Motor neuron (in vitro differentiated cells): ENCODE measurements at regions not wholly inside any gene's neighbourhood (a gene's known extent, or its start where the extent isn't known, plus 50 kb on each side); places are given as distances from the start of the nearest gene placed in this dataset.
"Not testable (repeated sequence)": the region's sequence is repeated elsewhere in the genome, so short reads cannot be mapped to it uniquely, and the experiment has no call there.

ENCODE experiments used
- ATAC-seq, 8 experiments: fragments of 200-7000 bp; cut with Tn5 transposase; replicated peaks in 6 of 8; 2 replicates each; pipeline ENCODE4 v1.8.0; 2021; ENCODE audit warnings: mild to moderate bottlenecking in 8 of 8, moderate library complexity in 8 of 8
- H3K27ac ChIP-seq, 2 donors: fragments of 250-450 bp; sonication (Bioruptor Pico); 2 replicates each; pipeline ENCODE4 v1.9.0; 2021; ENCODE audit warnings: antibody characterized with exemption in 2 of 2, mild to moderate bottlenecking in 2 of 2, moderate library complexity in 1 of 2
- H3K4me1 ChIP-seq, 2 donors: fragments of 250-450 bp; sonication (Bioruptor Pico); replicated peaks in 1 of 2; 2 replicates each; pipeline ENCODE4 v1.6.1; 2021; ENCODE audit warnings: antibody characterized with exemption in 2 of 2, mild to moderate bottlenecking in 2 of 2, moderate library complexity in 1 of 2
- H3K4me3 ChIP-seq, 5 donors: fragments of 250-450 bp; sonication (Bioruptor Pico); 2 replicates each; pipeline ENCODE4 v1.9.0; 2021; ENCODE audit warnings: antibody characterized with exemption in 5 of 5, mild to moderate bottlenecking in 5 of 5, moderate library complexity in 4 of 5
- WGBS, 10 experiments: fragments of 450-650 bp; shearing (Covaris generic); methylation state at CpG; one replicate each; pipeline ENCODE4 v1.0.0; 2022; 5-methylcytosine and 5-hydroxymethylcytosine counted together
- in situ Hi-C, 9 experiments: fragments of 400-800 bp; cut with MboI; loops; one replicate each; pipeline ENCODE4 v1.15.0; 2021; ENCODE audit warnings: low sequenced_read_pairs in 9 of 9, low pct_unique_long_range_greater_than_20kb in 2 of 9; ENCODE audit not compliant: unreplicated experiment in 9 of 9

DNA sequence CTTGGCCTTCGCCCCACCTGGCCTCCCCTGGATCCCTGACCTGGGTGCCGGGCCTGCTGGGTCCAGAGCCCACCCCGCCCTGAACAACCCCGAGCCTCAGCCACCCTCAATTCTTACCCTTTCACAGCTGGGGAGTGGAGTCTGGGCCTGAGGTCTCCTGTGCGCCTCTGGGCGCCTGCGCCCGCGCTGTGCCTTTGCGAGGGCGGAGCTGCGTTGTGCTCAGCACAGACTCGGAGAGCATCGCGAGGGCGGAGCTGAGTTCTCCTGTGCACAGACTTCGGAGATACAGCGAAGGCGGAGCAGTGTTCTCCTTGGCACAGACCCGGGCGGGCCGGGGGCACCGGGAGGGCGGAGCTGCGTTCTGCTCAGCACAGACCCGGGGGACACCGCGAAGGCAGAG is 123.3 kb downstream of the PPIAL4E start:
- WGBS, 10 experiments: no CpG with 5 or more reads among the region's 28 CpGs
- in situ Hi-C loops, H3K4me3 ChIP-seq, H3K27ac ChIP-seq, H3K4me1 ChIP-seq: not testable (repeated sequence)
- peak in 6 of 8 experiments; percentile 60 to 99 (median 92) for ATAC-seq
